ENCODE measurements at regions not wholly inside any gene's neighbourhood (a gene's known extent, or its start where the extent isn't known, plus 50 kb on each side); places are given as distances from the start of the nearest gene placed in this dataset.

- BruUV-seq (replicated peaks): no TSS peak
- Histone ChIP-seq H3K27me3 (ENCODE audit: insufficient read depth, low read length) (peaks cover 18% of the 10 kb centered on the region), H3K9me2 (ENCODE audit: insufficient read depth) (no peaks in the 10 kb centered on the region), H2AFZ (ENCODE audit: low read depth, low read length, poor library complexity, severe bottlenecking) (no peak overlapping the region), H3K9ac (ENCODE audit: low read length) (no peak overlapping the region), H3K27ac (ENCODE audit: low read depth, low read length) (no peak overlapping the region), H4K20me1 (ENCODE audit: insufficient read depth) (no peaks in the 10 kb centered on the region), H3K4me1 (ENCODE audit: control insufficient read depth in 1 of 2, insufficient read depth in 2 of 2, low read length in 2 of 2) (no peaks in the 10 kb centered on the region), H3K79me2 (ENCODE audit: insufficient read depth, low read length) (no peaks in the 10 kb centered on the region), H3K9me3 (ENCODE audit: control insufficient read depth in 1 of 2, insufficient read depth in 1 of 2, low read depth in 1 of 2, low read length in 2 of 2) (no peaks in the 10 kb centered on the region), H3K4me2 (ENCODE audit: low read length) (no peak overlapping the region), H3K36me3 (ENCODE audit: control insufficient read depth in 1 of 2, insufficient read depth in 2 of 2, low read length in 2 of 2) (no peaks in the 10 kb centered on the region), H3K4me3 (replicated peaks in 1 of 2; ENCODE audit: low read depth in 1 of 2, low read length in 2 of 2) (no peak overlapping the region)
- ATAC-seq (no peak), DNase-seq (ENCODE audit: low read depth, low spot score) (no peak)
- ChIA-PET RAD21 (ENCODE audit: low non-redundant PET in 1 of 2, low total read pairs in 2 of 2, uncharacterized antibody in 2 of 2, unreplicated experiment in 2 of 2) (no interaction called here), POLR2A (no interaction called here), CTCF (no interaction called here)
- intact Hi-C loops (cut with micrococcal nuclease): no loop called here
- no peak for TF ChIP-seq JUND (IDR thresholded peaks at IDR 0.05)
- no peak for TF ChIP-seq YY1 (IDR thresholded peaks at IDR 0.05; ENCODE audit: extremely low read depth, insufficient replicate concordance, low read depth, low read length)
- no peak for TF ChIP-seq CBX3 (IDR thresholded peaks at IDR 0.05; ENCODE audit: low read depth)
- no peak for TF ChIP-seq CTCF (IDR thresholded peaks at IDR 0.05 in 2 of 3, conservative IDR thresholded peaks at IDR 0.05 in 1 of 3; ENCODE audit: borderline replicate concordance in 1 of 3, insufficient read depth in 1 of 3, low read depth in 2 of 3, low read length in 2 of 3)
- TF ChIP-seq MAX (IDR thresholded peaks at IDR 0.05): no peak
- no peak for TF ChIP-seq REST (IDR thresholded peaks at IDR 0.05; ENCODE audit: low read depth)
- no peak for TF ChIP-seq POLR2AphosphoS5 (IDR thresholded peaks at IDR 0.05; ENCODE audit: low read depth, low read length)
- no peak for TF ChIP-seq EZH2phosphoT487 (IDR thresholded peaks at IDR 0.05; ENCODE audit: borderline replicate concordance)
- TF ChIP-seq EZH2 (IDR thresholded peaks at IDR 0.05): no peak
- TF ChIP-seq RAD21 (IDR thresholded peaks at IDR 0.05; ENCODE audit: low read depth): no peak
- TF ChIP-seq ZBTB33 (IDR thresholded peaks at IDR 0.05; ENCODE audit: extremely low read depth, insufficient replicate concordance, low read length): no peak
Observed at GRCh38 chr5:66377747-66378146, 218.4 kb upstream of the MAST4 start.
